T-helper 2 cell (primary cell): ENCODE measurements at regions not wholly inside any gene's neighbourhood (a gene's known extent, or its start where the extent isn't known, plus 50 kb on each side); places are given as distances from the start of the nearest gene placed in this dataset.

Source experiments
- DNase-seq, 5 experiments: peaks; one replicate each; pipeline versions ENCODE4 v3.0.0 to v3.0.0-alpha.2; 2012 to 2022

DNA sequence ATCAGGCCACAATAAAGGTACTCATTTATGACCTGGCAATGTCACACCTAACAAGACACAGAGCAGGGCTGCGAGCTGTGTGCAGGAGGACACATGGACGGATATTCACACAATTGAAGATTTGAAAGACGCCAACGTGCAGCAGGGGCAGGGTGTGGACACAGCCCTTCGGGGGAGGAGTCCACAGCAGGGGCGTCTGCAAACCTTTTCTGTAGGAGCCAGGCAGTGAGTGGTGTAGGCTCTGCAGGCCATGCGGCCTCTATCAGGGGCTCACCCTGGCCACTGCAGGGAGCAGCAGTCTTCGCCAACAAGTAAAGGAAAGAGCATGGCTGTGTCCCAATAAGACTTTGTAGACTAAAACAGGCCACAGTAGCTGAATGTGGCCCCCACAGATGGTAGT, 125.7 kb upstream of the SNTG2 start:
- DNase-seq, result no peak

DNA sequence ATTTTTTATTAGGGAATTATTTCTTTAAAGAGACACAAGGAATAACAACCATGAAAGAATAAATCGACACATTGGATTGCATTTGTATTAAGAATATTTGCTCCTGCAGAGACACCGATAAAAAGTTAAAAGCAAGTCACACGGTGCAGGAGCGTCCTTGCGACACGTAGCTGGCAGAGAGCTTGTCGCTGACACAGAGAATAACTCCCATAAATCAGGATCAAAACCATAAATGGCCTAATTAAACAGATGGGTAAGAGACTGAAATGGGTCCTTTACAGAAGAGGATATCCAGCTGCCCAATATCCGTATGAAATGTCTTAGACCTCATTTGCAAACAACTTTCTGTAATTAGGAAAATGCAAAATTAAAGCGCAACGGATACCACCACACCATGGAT, 126.1 kb upstream of the SNTG2 start:
- no peak for DNase-seq

DNA sequence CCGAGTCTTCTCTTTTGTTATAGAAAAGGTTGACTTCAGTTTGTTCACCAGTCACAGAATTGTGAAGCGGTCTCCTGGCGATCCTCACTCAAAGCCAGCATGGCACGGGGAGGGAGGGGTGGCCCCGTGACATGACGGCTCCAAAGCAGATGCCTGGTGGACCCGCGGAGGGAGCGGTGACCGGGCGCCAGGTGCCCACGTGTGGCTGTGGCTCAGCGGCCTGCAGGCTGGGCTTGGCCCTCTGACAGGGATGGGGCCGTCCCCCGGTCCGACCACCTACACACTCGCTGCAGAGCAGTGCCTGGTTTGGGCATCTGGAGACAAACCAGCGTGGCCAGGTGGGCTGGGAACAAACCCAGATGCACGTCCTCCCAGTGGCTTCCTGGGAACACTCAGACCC, 129.1 kb upstream of the SNTG2 start:
- DNase-seq, result no peak

DNA sequence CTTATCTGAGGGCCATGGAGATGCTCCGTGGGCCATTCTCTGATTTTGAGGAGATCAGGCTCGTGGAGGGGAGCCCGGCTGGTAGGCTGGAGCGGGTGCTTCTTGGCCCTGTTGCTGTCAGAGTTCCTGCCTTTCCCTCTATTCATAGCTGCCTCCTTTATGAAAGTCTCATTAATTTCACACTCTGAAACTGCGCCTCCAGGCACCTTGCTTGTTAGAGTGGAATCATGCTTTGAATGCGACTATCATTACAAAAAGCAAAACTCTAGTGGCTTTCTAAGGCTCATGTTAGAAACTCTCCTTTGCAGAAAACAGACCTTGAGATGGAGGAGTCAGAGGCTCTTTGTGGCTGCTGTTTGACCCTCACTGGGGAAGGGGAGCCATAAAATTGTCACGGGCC, 131.0 kb upstream of the SNTG2 start:
- DNase-seq, result no peak

DNA sequence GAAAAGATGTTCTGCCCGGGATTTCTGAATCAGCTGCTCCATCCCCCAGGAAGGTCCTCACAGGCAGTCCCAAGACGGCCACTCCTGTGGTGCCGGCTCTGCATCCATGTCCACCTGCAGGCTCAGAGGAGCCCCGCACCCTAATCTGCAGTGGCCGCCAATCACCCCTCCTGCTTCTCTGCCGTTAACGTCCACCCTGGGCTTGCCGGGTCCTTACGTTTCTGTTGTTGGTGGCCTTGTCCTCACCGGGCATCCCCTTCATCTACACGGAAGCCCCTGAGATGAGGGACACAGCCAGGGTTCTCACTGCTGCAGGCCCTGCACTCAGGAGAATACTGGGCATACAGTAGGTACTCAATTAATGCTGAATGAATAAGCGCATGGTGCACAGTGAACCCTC, 131.5 kb upstream of the SNTG2 start:
- no peak for DNase-seq

DNA sequence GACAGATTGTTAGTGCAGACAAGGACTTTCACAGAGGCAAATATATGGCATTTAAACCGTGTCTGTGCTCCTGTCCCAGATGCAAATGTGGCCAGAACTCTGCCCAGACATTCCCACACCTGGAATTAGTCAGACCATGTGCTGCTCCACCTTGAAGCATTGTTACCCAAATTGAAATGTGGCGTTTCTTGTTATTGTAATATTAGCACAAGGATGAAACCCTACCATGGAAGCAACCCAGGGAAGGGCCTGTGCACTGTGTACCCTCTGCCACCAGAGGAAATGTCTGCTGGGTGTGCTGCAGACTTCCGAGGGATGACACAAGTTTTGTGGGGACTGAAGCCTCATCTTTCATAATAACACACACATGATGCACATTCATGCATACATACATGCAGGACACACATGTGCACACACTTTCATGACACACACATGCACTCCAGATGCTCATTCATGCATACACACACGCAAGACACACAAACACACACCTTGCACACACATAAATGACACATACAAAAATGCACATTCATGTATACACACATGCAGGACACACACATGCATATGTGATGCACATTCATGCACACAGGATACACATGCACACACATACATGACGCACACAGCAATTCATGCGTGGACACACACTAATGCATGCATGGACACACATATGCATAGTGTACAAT, 133.2 kb upstream of the SNTG2 start:
- no peak for DNase-seq

DNA sequence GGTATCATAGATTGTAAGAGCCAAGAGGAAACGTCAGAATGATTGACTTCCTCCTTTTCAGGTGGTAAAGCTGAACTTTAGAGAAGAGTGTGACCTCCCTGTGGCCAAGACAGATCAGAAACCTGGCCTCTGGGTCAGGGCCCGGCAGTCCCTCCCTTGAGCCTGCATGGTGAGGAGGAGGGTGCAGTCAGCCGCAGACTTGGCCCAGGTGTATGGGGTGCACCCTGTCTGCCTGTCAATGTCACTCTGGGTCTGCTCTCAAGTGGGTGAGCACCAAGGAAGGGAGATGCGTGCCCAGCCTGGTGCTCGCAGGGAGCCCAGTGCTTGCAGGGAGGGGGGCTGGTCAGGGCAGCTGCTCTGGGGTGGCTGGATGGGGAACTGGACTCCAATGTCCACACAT, 134.4 kb upstream of the SNTG2 start:
- DNase-seq, result no peak

DNA sequence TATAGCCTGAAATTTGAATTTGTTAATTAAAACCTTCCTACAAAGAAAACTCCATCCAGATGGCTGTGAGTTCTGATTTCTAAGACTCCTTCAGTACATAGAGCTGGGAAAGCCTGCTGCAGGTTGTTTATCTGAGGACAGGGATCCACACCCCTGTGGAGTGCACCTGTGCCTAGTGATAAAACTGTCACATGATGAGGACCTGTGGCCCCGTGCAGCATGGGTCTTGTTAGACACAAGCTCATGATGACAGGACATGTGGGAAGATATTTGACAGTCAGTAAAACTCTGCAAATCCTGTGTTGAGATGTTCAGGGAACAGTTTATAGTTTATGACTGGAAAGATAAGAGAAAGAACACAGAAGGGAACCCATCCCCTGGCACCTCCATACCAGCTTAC, 133.2 kb upstream of the TMEM18 start:
- DNase-seq, result no peak

DNA sequence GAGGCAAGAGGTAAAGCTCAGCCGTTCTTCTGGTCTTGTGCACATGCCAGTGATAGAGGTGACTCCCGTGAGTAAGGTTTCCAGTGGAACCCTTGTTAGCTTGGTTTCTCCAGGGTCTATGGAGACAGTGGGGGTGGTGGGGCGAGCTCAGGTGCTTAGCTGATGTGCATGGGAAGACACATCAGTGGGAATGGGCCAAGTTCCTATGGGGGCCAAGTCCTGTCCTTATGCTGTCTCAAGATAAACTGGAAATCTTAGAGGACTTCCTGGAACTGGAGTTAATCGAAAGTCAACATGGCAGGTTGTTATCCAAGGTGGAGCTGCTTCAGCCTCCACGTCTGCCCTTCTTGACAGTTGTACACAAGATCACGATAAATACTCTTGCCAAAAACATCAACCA, 130.1 kb upstream of the TMEM18 start:
- DNase-seq, result no peak

DNA sequence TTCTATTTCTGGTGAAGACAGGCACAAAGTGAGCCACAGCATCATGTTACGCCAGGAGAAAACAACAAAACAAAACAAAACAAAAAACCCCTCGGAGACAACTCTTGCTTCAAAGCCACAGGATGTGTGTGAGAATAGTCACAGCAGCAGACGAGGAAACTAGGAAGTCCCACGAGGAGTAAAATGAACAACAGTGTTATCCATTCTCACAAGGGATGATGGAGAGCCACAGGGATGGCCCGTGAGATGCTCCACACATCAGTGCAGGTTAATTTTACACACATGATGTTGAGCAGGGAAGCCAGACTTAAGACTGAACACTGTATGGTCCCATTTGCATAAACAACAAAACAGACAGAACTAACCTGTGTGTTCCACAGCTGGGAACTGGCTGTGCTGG, 128.5 kb upstream of the TMEM18 start:
- no peak for DNase-seq

DNA sequence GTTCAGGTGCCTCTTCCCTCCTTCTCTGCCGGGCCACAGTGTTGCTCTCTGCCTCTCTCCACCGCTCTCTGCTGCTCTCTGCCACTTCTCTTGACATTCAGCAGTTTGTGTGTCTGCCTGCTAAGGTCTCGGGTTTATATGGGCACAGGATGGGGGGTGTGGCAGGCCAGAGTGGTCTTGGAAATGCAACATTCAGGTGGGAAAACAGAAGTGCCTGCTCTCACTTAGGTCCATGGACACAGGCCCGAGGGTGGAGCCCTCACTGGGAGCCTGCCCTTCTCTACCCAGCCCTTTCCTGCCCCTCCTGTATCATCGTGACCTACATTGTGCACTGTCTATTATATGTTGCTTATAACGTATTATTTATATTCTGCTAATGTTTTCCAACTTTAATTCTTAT, 120.8 kb upstream of the TMEM18 start:
- no peak for DNase-seq

DNA sequence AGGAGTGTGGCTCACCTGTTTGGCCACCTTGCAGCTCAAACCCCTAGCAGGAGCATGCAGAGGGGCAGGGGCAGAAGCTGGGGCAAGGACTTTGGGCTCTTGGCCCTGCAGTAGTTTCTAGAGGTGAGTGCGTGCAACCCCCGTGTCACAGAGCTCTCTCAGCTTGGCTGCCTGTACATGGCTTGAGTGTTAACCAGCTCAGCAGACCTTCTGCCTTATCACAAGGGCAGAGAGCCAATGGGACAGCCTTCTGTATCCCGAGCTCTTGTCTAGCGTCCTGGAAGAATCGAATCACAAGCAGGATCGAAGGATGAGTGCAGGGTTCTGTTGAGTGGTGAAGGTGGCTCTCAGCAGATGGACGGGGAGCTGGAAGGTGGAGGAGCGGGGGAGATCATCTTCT, 120.3 kb upstream of the TMEM18 start:
- no peak for DNase-seq

DNA sequence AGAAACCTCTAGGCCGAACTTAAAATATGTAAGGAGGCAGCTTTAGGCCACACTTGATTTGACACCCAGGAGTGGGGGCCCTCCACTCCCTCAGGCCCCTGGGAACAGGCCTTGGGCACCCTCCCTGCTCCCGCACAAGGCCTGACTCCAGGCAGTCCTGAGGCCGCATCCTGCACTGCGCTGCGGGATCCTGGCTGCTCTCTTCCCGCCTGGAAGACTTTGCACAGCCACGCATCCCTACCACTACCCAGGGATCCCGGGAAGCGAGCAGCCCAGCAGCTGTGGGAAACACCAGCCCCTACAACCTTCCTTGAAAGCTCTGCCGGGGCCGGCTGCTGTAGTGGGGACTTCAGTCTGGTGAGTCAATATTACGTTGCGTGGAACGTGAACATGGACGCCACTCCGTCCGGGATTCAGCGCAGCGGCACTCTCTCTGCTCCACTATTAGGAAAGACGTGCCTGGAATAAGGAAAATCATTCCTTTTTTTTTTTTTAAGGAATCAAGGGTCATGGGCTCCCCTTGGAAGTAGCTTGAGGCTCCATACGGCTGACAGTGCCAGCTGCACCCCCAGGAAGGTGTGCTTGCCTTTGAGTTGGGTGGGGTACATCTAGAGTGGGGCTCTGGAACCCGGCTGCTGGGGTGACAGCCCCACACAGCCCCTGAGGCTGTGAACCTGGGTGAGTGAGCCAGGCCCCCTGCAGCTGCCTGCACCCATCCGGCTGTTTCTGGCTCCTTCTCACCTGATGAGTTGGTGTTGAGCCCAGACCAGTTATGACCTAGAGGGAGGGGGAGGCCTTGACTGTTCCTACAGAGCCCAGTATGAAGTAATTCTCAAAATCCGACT, 119.2 kb upstream of the TMEM18 start:
- DNase-seq, result no peak

DNA sequence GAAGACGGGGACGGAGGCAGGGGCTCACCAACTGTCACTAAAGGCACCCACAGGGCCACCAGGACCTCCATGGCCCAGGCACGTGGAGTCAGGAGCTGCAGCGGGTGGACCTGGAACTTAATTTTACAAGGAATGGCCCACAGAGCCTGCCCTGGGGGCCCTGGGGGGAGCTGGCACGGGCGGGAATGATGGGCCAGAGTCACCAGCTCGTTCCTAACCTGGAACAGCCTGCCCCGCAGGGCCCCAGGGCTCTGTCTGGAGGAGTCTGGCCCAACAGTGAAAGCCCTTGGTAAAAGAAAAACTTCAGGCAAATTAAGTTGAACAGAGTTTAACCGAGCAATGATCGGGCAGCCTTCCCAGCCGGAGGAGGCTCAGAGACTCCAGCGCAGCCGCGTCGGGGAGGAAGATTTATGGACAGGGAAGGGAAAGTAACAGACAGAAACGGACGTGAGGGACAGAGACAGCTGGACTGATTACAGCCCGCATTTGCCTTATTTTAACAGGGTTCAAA, 118.4 kb upstream of the TMEM18 start:
- no peak for DNase-seq

DNA sequence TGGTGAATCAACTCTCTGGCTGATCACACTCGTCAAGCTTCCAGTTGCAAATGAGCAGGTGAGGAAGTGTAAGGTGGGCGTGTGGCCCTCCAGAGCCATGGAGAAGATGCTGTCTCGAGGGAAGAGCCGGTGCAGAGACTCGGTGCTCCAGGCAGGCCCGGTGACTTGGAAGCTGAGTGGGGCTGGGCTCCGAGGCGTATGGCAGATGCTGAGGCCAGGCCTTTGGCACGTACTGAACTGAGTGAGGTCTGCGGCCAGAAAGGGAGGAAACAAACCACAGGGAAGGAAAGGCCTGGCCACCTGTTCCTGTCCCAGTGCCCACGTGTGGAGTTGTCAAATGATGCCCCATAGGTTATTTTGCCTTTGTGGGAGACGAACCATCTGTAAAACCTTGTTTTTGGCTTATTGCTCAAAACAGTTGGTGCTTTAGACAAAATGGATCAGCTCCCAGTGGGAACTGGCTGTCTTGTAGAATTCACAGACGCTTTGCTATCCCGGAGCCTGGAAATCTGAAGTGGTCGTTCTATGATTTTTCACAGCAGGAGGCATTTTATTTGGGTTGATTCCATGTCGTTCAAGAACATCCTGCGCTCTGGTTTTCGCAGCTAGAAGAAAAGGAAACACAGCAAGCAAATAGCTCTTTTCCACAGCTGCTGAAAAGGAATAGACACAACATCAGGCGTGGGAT, 117.5 kb upstream of the TMEM18 start:
- DNase-seq, result no peak

DNA sequence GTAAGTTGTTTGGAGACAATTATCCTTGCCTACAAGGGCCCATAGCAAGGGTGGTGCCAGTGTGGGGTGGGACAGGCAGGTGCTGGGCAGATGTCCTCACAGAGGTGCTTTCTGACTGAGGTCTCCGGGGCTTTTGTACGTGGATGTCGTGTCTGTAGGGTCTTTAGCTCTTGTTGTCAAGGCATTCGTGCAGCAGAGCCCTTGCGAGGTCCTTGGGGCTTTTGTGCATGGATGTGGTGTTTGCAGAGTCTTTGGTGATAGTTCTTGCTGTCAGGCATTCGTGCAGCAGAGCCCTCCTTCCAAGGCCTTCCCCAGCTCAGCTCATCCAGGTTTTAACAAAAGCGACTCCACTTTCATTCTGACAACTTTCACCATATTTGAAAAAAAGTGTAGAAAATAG, 116.0 kb upstream of the TMEM18 start:
- no peak for DNase-seq

DNA sequence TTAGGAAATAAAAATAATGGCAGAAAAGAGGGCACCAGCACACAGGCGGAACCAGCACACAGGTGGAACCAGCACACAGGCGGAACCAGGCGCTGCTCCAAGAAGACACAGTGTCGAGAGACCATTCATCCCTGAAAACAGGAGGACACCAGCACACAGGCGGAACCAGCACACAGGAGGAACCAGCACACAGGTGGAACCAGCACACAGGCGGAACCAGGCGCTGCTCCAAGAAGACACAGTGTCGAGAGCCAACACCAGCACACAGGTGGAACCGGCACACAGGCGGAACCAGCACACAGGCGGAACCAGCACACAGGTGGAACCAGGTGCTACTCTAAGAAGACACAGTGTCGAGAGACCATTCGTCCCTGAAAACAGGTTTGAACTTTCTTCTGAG, 115.5 kb upstream of the TMEM18 start:
- no peak for DNase-seq

DNA sequence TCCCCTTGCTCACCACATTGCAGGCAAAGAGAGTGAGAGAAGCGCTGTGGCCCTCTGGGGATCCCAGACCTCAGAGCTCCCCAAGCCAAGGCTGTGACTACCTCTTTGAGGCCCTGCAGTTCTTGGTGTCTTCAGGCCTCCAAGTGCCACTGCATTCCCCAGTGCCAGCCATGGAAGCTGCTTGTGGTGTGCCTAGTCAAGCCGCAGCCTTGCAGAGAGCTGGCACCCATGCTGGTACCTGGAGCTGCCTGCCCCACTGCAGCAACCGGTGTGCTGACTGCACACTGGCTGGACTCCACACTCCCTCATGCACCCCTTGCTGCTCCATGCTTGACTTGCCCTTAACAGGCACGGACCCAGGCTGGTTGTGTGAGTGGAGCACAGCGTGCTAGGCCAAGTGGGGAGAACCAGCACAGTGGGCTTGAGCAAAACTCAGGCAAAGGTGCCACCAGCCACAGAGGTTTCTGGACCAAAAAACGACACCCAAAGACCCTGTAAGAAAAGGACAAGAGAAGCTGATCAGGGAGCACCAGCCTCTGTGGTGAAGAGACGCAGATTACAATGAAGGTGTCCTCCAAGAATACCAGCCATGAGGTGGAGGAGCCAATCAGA, 113.5 kb upstream of the TMEM18 start:
- no peak for DNase-seq

DNA sequence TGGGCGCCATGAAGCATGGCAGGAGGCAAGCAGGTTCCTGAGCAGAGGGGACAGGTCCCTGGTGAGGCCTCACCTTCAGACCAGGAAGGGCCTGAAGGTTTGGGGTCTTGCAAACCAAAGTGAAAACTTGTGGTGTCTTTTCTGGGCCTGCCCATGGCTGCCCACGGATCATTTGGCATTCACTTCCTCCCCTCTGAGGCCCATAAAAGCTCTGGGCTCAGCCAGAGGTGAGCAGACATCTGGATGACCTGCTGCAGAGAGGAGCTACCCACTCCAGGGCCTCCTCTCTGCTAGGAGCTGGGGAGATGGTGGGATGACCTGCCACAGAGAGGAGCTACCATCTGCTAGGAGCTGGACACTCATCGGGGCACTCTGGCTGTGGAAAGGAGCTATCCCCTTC, 112.9 kb upstream of the TMEM18 start:
- no peak for DNase-seq

DNA sequence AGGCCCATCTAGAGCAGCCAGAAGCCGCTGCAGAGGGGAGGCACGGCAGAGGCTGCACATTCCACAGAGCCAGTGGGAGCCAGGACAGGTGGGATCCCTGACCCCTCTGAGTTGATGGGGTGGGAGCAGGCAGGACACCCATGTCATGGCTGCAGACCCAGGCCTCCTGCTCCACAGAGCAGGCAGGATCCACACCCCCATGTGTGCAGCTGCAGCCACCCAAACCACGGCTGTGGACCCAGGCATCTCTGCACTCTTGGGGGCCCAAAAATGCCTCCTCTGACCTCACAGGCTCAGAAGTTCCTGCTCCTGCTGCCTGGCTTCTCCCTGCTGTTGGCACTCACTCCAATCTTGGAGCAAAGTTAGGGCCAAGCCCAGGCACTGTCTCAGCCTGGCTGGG, 112.3 kb upstream of the TMEM18 start:
- DNase-seq, result no peak

DNA sequence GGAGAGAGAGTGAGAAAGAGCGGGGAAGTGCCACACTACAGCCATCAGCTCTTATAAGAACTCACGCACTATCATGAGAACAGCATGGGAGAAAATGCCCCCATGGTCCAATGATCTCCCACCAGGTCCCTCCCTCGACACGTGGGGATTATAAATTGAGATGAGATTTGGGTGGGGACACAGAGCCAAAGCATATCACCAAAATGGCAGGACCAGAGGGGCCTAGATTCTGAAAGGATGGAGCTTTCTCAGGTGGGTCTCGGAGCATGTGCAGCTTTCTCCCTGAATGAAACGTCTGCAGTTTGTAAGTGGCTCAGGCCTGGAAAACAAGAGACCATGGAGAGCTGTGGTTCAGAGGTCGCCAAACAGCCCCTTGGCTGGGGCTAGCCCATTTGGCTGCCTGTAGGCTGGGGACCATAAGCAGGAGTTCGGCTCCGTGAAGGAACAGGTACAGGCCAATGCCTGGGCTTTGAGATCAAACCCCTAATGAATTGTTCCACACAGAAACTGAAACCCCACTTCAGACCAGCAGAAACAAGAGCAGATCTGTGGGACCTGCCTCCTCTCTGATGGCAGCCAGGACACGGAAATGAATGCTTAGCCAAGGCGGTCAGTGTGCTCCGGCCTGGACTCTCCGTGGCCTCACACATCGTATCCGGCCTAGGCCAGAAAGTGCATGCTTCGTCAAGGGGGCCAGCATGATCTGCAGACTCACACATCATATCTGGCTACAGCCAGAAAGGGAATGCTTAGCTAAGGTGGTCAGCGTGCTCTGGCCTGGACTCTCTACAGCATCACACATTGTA, 111.2 kb upstream of the TMEM18 start:
- DNase-seq, result no peak

DNA sequence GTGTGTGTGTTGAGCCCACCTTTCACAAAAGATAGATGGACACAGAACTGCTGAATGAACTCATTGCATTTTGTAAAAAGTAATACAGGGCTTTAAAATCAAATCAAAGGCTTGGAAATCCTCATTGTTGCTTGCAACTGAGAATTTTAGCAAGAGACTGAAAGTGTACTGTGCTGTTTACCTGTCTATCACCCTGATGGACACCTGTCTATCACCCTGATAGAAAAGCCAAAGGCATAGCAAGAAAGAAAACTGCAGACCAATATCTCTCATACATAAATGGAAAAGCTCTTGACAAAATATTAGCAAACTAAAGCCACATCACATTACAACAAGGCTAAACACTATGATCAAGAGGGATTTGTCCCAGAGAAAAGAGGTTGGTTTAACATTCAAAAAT, 107.5 kb upstream of the TMEM18 start:
- DNase-seq, result no peak

DNA sequence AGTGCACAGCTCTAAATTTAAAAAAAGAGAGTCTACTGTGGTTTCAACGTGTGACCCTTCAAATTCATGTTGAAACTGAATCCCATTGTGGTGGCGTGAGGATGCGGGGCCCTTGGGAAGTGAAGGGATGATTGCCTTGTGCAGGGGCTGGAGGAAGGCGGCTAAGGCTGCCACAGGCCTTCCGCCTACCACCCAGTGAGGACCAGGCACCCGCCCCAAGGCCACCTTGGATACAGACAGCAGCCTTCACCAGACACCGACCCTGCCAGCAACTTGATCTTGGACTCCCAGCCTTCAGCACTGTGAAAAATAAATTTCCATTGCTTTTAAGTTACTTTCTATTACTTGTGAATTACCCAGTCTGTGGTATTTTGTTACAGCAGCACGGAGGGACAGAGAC, 103.4 kb upstream of the TMEM18 start:
- no peak for DNase-seq
